Sciatic nerve (tissue), 2 donors: ENCODE measurements at regions not wholly inside any gene's neighbourhood (a gene's known extent, or its start where the extent isn't known, plus 50 kb on each side); places are given as distances from the start of the nearest gene placed in this dataset.

Experiments used
- ATAC-seq: fragments of 200-7000 bp; cut with Tn5 transposase; one replicate; pipeline ENCODE4 v1.9.1; 2020; ENCODE audit warnings: mild to moderate bottlenecking, moderate library complexity
- DNase-seq: peaks from one replicate; pipeline ENCODE4 v3.0.0-alpha.2; 2020; ENCODE audit warnings: low spot score
- intact Hi-C: fragments of 100-400 bp; cut with DNase I; formaldehyde crosslinking; loops from one replicate; pipeline ENCODE4 v1.14.2; 2022
- donor health status: DM: no; HTN: no; CAD: no.
- donor health status: DM: no; HTN: no; CAD: no.

GRCh38 chr22:49632199-49633009 lies 195.3 kb downstream of the BRD1 start:
- intact Hi-C loops, result no loop called here
- peak; percentile 75 for DNase-seq
- ATAC-seq, result peak; percentile 82

- ATAC-seq, result no peak
- no peak for DNase-seq
- intact Hi-C loops, result no loop called here
Measured at GRCh38 chr22:49630448-49630946, 197.2 kb downstream of the BRD1 start.

GRCh38 chr22:49629586-49630447 lies 197.9 kb downstream of the BRD1 start:
- ATAC-seq (no peak), DNase-seq (no peak)
- intact Hi-C loops, result no loop called here

GRCh38 chr22:49629261-49629570 lies 198.5 kb downstream of the BRD1 start:
- DNase-seq, result no peak
- no peak for ATAC-seq
- intact Hi-C loops, result no loop called here

- intact Hi-C loops, result no loop called here
- DNase-seq (no peak), ATAC-seq (peak; percentile 8)
Measured at GRCh38 chr22:49628391-49629260, 199.0 kb downstream of the BRD1 start.

- no peak for ATAC-seq
- intact Hi-C loops, result no loop called here
- DNase-seq, result no peak
Measured at GRCh38 chr22:49627217-49628181, 200.2 kb downstream of the BRD1 start.

- ATAC-seq, result no peak
- intact Hi-C loops, result no loop called here
- DNase-seq, result no peak
Measured at GRCh38 chr22:49626361-49627216, 201.1 kb downstream of the BRD1 start.

- intact Hi-C loops, result no loop called here
- no peak for DNase-seq
- no peak for ATAC-seq
Measured at GRCh38 chr22:49624421-49625177, 203.1 kb downstream of the BRD1 start.

- DNase-seq, result no peak
- no peak for ATAC-seq
- intact Hi-C loops, result no loop called here
Measured at GRCh38 chr22:49623715-49624114, 204.0 kb downstream of the BRD1 start.

GRCh38 chr22:49623176-49623575 lies 204.5 kb downstream of the BRD1 start:
- intact Hi-C loops, result no loop called here
- no peak for DNase-seq
- no peak for ATAC-seq

GRCh38 chr22:49622241-49623105 lies 205.2 kb downstream of the BRD1 start:
- intact Hi-C loops, result no loop called here
- ATAC-seq (no peak), DNase-seq (no peak)

- no peak for DNase-seq
- no peak for ATAC-seq
- intact Hi-C loops, result no loop called here
Measured at GRCh38 chr22:49621601-49622210, 206.0 kb downstream of the BRD1 start.

- ATAC-seq (no peak), DNase-seq (no peak)
- intact Hi-C loops, result no loop called here
Measured at GRCh38 chr22:49620666-49621065, 207.0 kb downstream of the BRD1 start.

GRCh38 chr22:49620003-49620556 lies 207.6 kb downstream of the BRD1 start:
- ATAC-seq (no peak), DNase-seq (no peak)
- intact Hi-C loops, result no loop called here

GRCh38 chr22:49619301-49619700 lies 208.4 kb downstream of the BRD1 start:
- intact Hi-C loops, result no loop called here
- DNase-seq (no peak), ATAC-seq (no peak)
